WTC11 (cell line): ENCODE measurements at regions not wholly inside any gene's neighbourhood (a gene's known extent, or its start where the extent isn't known, plus 50 kb on each side); places are given as distances from the start of the nearest gene placed in this dataset.
A peak's percentile ranks its signal among the peaks of the same experiment; 100 is the strongest.

Source experiments
- ATAC-seq: fragments of 200-7000 bp; cut with Tn5 transposase; 2 replicates; pipeline ENCODE4 v1.10.0; 2021; ENCODE audit warnings: mild to moderate bottlenecking, moderate library complexity
- CTCF ChIA-PET: fragments of 300-600 bp; sonication (Branson Sonifier 250); formaldehyde crosslinking; loops from one replicate; lab custom pipeline; 2021; ENCODE audit warnings: antibody characterized with exemption; lab: Charles Lee
- POLR2A ChIA-PET: fragments of 350-600 bp; sonication (Branson Sonifier 250); formaldehyde crosslinking; loops from one replicate; lab custom pipeline; 2021; ENCODE audit warnings: antibody characterized with exemption; lab: Charles Lee
- DNase-seq: peaks from one replicate; pipeline ENCODE4 v3.0.0; 2021; ENCODE audit warnings: low spot score
- H3K27ac Mint-ChIP-seq: 2 replicates; pipeline ENCODE4 v1.8.0; 2021; ENCODE audit warnings: mixed read lengths
- H3K27me3 Mint-ChIP-seq: 2 replicates; pipeline ENCODE4 v1.8.0; 2021; ENCODE audit warnings: low read depth, mild to moderate bottlenecking, moderate library complexity, mixed read lengths
- H3K36me3 Mint-ChIP-seq: 2 replicates; pipeline ENCODE4 v1.8.0; 2021; ENCODE audit warnings: mixed read lengths
- H3K4me1 Mint-ChIP-seq: 2 replicates; pipeline ENCODE4 v1.8.0; 2022; ENCODE audit warnings: mixed read lengths
- H3K4me3 Mint-ChIP-seq: 2 replicates; pipeline ENCODE4 v1.8.0; 2021; ENCODE audit warnings: mild to moderate bottlenecking, moderate library complexity, mixed read lengths
- H3K9me3 Mint-ChIP-seq: 2 replicates; pipeline ENCODE4 v1.8.0; 2021; ENCODE audit warnings: mixed read lengths
- ATF1 ChIP-seq: sonication (generic); formaldehyde crosslinking; IDR thresholded peaks from 2 replicates; pipeline ENCODE4 v1.8.1; 2023; ENCODE audit warnings: mild to moderate bottlenecking, moderate library complexity, missing genetic modification reagents
- ATF2 ChIP-seq: sonication (generic); formaldehyde crosslinking; IDR thresholded peaks from 2 replicates; pipeline ENCODE4 v1.8.1; 2022; ENCODE audit warnings: low read depth, missing genetic modification reagents, borderline replicate concordance
- CDX4 ChIP-seq: fragments of 250-450 bp; sonication (Bioruptor Pico); IDR thresholded peaks from 2 replicates; pipeline ENCODE4 v1.9.0; 2021; ENCODE audit warnings: moderate library complexity, mild to moderate bottlenecking, inconsistent platforms, borderline replicate concordance
- CREB1 ChIP-seq: sonication (generic); formaldehyde crosslinking; IDR thresholded peaks from 2 replicates; pipeline ENCODE4 v1.8.0; 2023; ENCODE audit warnings: mild to moderate bottlenecking, missing genetic modification reagents
- E2F1 ChIP-seq: sonication (generic); formaldehyde crosslinking; IDR thresholded peaks from 2 replicates; pipeline ENCODE4 v1.8.0; 2022; ENCODE audit warnings: mild to moderate bottlenecking, missing genetic modification reagents
- ELF4 ChIP-seq: sonication (generic); formaldehyde crosslinking; IDR thresholded peaks from 2 replicates; pipeline ENCODE4 v1.8.1; 2022; ENCODE audit warnings: low read depth, mild to moderate bottlenecking, moderate library complexity, missing genetic modification reagents
- EMX1 ChIP-seq: fragments of 250-450 bp; sonication (Bioruptor Pico); IDR thresholded peaks from 2 replicates; pipeline ENCODE4 v1.8.0; 2021; ENCODE audit warnings: mild to moderate bottlenecking
- FOXK1 ChIP-seq: sonication (generic); formaldehyde crosslinking; IDR thresholded peaks from 2 replicates; pipeline ENCODE4 v1.8.0; 2022; ENCODE audit warnings: mild to moderate bottlenecking, moderate library complexity, missing genetic modification reagents
- FOXP1 ChIP-seq: sonication (generic); formaldehyde crosslinking; IDR thresholded peaks from 2 replicates; pipeline ENCODE4 v1.8.0; 2022; ENCODE audit warnings: missing genetic modification reagents, mild to moderate bottlenecking, moderate library complexity, borderline replicate concordance
- GTF2I ChIP-seq: fragments of 250-450 bp; sonication (Bioruptor Pico); conservative IDR thresholded peaks from 2 replicates; pipeline ENCODE4 v1.4.0; 2021; ENCODE audit warnings: mild to moderate bottlenecking
- NFYB ChIP-seq: sonication (generic); formaldehyde crosslinking; conservative IDR thresholded peaks from 2 replicates; pipeline ENCODE4 v1.8.0; 2022; ENCODE audit warnings: low read depth, missing genetic modification reagents
- RORB ChIP-seq: fragments of 250-450 bp; sonication (Bioruptor Pico); IDR thresholded peaks from 2 replicates; pipeline ENCODE4 v1.9.0; 2021; ENCODE audit warnings: mild to moderate bottlenecking
- SMAD3 ChIP-seq: sonication (generic); formaldehyde crosslinking; IDR thresholded peaks from 2 replicates; pipeline ENCODE4 v1.8.0; 2022; ENCODE audit warnings: missing genetic modification reagents, mild to moderate bottlenecking, borderline replicate concordance
- SMAD4 ChIP-seq: sonication (generic); formaldehyde crosslinking; IDR thresholded peaks from 2 replicates; pipeline ENCODE4 v1.8.0; 2022; ENCODE audit warnings: mild to moderate bottlenecking, missing genetic modification reagents
- ZNF138 ChIP-seq: sonication (generic); formaldehyde crosslinking; conservative IDR thresholded peaks from 2 replicates; pipeline ENCODE4 v1.8.1; 2022; ENCODE audit warnings: mild to moderate bottlenecking, moderate library complexity, missing genetic modification reagents
- ZNF532 ChIP-seq: fragments of 250-450 bp; sonication (Bioruptor Pico); IDR thresholded peaks from 2 replicates; pipeline ENCODE4 v1.9.0; 2021; ENCODE audit warnings: mild to moderate bottlenecking, borderline replicate concordance
- TF ChIP-seq, protein P1 (sequence below): sonication (generic); formaldehyde crosslinking; IDR thresholded peaks from 2 replicates; pipeline ENCODE4 v1.8.1; 2023; ENCODE audit warnings: mild to moderate bottlenecking, missing genetic modification reagents, moderate library complexity
- TF ChIP-seq, protein P2 (sequence below): sonication (generic); formaldehyde crosslinking; IDR thresholded peaks from 2 replicates; pipeline ENCODE4 v1.8.0; 2022; ENCODE audit warnings: mild to moderate bottlenecking, missing genetic modification reagents
- TF ChIP-seq, protein P3 (sequence below): fragments of 250-450 bp; sonication (Bioruptor Pico); IDR thresholded peaks from 2 replicates; pipeline ENCODE4 v2.1.2; 2022; ENCODE audit warnings: mild to moderate bottlenecking, moderate library complexity

GRCh38 chrX:39766085-39766726, 331.6 kb downstream of the BCOR start:
- DNase-seq: no peak
- no peaks in the 10 kb centered on the region for H3K9me3 Mint-ChIP-seq
- TF ChIP-seq CDX4 (CRISPR knock-in tag) (no peak), FOXP1 (CRISPR knock-in tag) (no peak), ELF4 (CRISPR knock-in tag) (no peak), ATF2 (CRISPR knock-in tag) (no peak), ATF1 (CRISPR knock-in tag) (no peak), SMAD4 (CRISPR knock-in tag) (no peak), SMAD3 (CRISPR knock-in tag) (no peak)
- no peaks in the 10 kb centered on the region for H3K36me3 Mint-ChIP-seq
- H3K4me3 Mint-ChIP-seq: no peak overlapping the region
- ChIA-PET CTCF (interaction anchor here (1.5 kb wide), 1 partner anchor 36 kb away, joined by 6 read pairs; no protein-coding TSS in a partner anchor), POLR2A (no interaction called here)
- no peak overlapping the region; the same call in 1 of the 2 replicates for H3K27ac Mint-ChIP-seq
- no peaks in the 10 kb centered on the region; the same call in 1 of the 2 replicates for H3K27me3 Mint-ChIP-seq
- peak; percentile 53 for ATAC-seq
- peaks cover 47% of the 10 kb centered on the region for H3K4me1 Mint-ChIP-seq

DNA sequence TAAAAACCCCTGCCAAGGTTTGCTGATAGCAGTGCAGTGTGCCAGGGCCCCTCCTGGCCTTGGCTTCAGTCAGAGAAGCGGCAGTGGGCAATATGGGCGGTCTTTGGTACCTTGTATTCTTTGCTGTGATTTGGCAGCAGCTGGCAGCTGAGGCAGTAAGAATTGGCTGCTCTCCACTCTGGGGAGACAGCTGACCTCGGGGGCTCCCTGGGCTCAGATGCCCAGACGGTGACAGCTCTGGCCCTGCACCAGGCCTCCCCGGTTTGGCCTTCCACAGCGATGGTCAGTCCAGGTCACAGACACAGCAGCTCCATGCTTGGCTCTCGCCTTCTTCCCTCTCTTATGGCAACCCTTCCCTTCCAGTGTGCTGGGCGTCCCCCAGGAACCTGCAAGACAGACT, 330.9 kb downstream of the BCOR start:
- Mint-ChIP-seq H3K27me3 (no peaks in the 10 kb centered on the region; the same call in 1 of the 2 replicates), H3K4me1 (peaks cover 53% of the 10 kb centered on the region), H3K27ac (no peak overlapping the region), H3K4me3 (no peak overlapping the region), H3K9me3 (no peaks in the 10 kb centered on the region), H3K36me3 (no peaks in the 10 kb centered on the region)
- POLR2A ChIA-PET: no interaction called here
- TF ChIP-seq ZNF138 (CRISPR knock-in tag) (no peak), EMX1 (CRISPR knock-in tag) (no peak), E2F1 (CRISPR knock-in tag) (no peak), SMAD4 (CRISPR knock-in tag) (no peak), NFYB (CRISPR knock-in tag) (no peak), CREB1 (CRISPR knock-in tag) (no peak), ZNF532 (CRISPR knock-in tag) (no peak), FOXK1 (CRISPR knock-in tag) (no peak), GTF2I (CRISPR knock-in tag) (no peak), RORB (CRISPR knock-in tag) (no peak)
- TF ChIP-seq, protein P1, sequence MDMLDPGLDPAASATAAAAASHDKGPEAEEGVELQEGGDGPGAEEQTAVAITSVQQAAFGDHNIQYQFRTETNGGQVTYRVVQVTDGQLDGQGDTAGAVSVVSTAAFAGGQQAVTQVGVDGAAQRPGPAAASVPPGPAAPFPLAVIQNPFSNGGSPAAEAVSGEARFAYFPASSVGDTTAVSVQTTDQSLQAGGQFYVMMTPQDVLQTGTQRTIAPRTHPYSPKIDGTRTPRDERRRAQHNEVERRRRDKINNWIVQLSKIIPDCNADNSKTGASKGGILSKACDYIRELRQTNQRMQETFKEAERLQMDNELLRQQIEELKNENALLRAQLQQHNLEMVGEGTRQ (CRISPR knock-in tag): no peak
- TF ChIP-seq, protein P2, sequence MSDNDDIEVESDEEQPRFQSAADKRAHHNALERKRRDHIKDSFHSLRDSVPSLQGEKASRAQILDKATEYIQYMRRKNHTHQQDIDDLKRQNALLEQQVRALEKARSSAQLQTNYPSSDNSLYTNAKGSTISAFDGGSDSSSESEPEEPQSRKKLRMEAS: no peak
- TF ChIP-seq, protein P3, sequence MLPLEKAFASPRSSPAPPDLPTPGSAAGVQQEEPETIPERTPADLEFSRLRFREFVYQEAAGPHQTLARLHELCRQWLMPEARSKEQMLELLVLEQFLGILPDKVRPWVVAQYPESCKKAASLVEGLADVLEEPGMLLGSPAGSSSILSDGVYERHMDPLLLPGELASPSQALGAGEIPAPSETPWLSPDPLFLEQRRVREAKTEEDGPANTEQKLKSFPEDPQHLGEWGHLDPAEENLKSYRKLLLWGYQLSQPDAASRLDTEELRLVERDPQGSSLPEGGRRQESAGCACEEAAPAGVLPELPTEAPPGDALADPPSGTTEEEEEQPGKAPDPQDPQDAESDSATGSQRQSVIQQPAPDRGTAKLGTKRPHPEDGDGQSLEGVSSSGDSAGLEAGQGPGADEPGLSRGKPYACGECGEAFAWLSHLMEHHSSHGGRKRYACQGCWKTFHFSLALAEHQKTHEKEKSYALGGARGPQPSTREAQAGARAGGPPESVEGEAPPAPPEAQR (CRISPR knock-in tag): no peak
- DNase-seq (no peak), ATAC-seq (no peak)
- CTCF ChIA-PET: interaction anchor here (1.5 kb wide), 1 partner anchor 36 kb away, joined by 6 read pairs; no protein-coding TSS in a partner anchor
